ENCODE measurements at regions not wholly inside any gene's neighbourhood (a gene's known extent, or its start where the extent isn't known, plus 50 kb on each side); places are given as distances from the start of the nearest gene placed in this dataset.

- DNase-seq, result no peak
Observed at GRCh38 chr2:57902578-57902977, 144.0 kb upstream of the VRK2 start.

GRCh38 chr2:57906152-57906732 is 140.4 kb upstream of the VRK2 start:
- DNase-seq, result peak; percentile 55

DNA sequence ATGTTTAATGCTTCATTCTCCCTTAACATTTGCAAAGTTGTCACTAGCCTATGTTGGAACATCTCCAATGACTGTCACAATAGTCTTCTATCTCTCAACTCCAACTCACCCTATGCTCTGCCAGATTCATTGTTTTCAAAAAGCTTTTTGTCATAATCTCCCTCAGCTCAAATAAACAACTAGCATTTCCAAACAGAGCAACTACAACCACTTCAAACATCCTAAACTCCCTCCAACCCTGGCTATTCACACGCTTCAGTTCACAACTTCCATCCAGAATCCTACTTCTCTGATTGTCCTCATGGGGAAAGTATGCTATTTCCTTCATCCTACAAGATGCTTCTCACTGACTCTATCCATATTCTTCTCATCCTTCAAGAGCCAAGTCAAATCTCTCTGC is 139.2 kb upstream of the VRK2 start:
- no peak for DNase-seq

GRCh38 chr2:57908736-57909161 is 137.9 kb upstream of the VRK2 start:
- DNase-seq, result no peak

DNA sequence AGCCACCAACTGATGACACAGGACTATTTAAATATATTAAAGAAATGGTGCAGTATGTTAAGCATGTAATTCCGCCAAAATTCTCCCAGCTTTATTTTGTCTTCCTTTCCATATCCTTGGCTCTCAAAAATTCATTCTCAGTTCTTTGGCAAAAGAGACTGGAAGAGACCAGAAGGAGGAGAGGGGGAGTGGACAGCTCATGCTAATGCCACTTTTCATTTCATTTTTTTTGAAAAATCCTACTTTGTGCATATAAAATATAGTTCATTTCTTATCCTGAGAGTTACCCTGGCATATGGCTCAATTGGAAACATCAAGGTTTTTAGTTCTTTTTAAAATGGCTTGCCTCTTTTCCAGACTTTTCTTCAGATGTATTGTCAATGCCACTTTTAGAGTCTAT is 128.5 kb upstream of the VRK2 start:
- DNase-seq, result no peak

DNA sequence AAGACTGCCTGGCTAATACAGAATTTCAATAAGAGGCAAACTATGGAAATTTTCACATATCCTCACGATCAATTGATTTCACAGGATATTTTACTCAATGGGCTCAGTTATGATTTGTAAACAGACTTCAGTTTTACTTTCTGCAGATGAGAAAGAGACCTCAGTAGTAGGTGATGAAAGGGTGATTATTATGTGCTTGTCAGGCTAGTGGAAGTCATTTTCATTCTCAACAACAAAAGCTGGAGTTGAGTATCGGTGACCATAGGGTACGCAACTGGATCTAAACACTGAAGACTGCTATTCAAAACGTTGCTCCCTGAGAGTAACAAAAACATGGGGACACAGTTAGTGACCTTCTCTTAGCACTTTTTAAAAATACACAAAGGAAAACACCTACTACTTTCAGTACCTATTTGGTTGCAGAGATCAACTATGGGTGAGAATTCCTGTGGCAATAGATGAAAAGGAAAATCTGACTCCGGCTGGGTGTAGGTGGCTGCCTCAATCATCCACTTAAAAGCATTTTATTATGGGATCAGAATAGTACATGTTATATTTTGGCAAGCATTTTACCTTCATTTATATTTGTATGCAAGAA is 126.2 kb upstream of the VRK2 start:
- no peak for DNase-seq

- no peak for DNase-seq
Observed at GRCh38 chr2:57934659-57935058, 111.9 kb upstream of the VRK2 start.

DNA sequence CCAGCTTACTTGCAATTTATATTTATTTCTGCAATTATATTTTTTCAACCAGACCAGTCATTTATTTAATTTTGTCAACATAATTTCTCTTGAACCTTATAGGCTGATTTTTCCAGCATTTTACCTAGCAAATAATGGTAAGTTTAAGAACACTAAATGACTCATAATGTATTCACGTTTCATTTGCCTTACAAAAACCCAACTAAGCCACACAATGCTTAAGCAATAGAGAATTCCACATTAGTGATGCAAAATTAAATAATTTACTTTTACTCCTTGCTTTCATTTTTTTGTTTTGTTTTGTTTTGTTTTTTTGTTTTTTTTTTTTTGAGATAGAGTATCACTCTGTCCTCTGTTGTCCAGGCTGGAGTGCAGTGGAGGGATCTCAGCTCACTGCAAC is 110.4 kb upstream of the VRK2 start:
- no peak for DNase-seq

DNA sequence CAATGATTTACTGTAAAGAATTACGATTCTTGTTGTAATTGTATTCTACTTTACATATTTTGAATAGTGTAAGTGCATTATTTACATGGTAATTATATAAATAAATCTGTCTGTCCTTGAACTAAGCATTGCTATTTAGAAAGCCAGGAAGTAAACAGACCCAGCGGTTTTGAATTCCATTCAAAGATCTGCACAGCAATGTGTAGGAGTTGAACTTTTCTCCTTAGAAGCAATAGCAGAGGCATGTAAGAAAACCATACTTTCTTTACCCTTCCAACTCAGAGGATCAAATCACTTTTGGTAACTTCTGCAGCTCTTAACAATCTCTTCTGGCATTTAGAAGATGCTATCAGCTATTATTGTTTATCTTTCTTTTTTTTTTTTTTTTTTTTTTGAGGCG is 109.2 kb upstream of the VRK2 start:
- DNase-seq, result no peak

DNA sequence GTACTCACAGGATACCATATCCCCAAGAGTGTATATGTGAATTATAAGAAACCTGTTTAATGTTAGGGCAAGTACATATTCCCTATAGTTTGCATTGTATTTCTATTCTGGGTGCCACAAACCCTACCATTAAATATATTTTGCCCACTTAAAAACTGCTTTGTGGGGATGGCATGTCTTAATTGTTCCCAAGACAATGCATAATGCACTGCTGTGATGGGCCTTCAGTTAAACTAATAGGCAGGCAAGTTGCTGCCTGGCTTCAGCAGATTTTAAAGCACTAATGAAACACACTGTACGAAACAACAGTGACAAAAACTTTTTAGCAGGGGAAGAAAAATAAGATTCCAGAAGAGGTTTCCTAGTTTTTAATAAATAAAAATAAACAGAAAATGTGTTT is 104.8 kb upstream of the VRK2 start:
- no peak for DNase-seq

GRCh38 chr2:57943315-57943714 is 103.3 kb upstream of the VRK2 start:
- DNase-seq, result no peak

- peak; percentile 32 for DNase-seq
Observed at GRCh38 chr2:57947398-57947797, 99.2 kb upstream of the VRK2 start.

- DNase-seq, result no peak
Observed at GRCh38 chr2:57954020-57954419, 92.6 kb upstream of the VRK2 start.

DNA sequence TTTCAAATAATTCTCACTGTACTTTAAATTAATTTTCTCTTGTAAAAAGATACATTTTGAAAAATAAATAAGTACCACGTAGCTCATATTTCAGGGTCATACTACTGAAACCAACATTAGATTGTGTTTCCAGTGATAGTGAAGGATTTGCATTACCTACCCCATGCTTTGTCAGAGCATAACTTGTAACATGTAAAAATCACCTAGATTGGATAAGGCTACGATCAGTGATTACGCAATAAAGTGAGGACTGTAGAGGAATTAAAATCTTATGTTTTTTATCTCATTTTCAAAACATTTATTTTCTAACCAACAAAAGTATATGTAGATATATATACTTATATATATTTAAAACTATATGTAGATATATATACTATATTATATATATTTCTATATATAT is 89.4 kb upstream of the VRK2 start:
- DNase-seq, result no peak

DNA sequence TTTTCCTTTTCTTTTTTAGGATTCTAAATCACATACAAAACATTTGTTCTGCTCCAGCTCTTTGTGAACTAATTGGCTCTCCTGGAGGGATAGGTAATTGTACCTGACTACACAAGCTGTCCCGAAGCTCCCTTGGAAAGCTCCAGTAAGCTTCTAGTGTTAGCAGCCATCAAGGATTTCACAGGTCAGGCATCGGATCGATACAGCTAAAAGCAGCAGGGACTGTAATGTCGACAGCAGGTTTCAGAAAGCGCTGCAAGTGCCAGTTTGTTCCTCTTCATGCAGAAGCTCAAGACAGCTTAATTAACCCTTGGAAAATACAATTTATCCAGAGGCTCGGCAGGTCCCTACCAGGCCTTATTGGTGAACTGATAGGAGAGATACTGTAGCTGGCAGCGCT is 87.2 kb upstream of the VRK2 start:
- DNase-seq, result no peak

DNA sequence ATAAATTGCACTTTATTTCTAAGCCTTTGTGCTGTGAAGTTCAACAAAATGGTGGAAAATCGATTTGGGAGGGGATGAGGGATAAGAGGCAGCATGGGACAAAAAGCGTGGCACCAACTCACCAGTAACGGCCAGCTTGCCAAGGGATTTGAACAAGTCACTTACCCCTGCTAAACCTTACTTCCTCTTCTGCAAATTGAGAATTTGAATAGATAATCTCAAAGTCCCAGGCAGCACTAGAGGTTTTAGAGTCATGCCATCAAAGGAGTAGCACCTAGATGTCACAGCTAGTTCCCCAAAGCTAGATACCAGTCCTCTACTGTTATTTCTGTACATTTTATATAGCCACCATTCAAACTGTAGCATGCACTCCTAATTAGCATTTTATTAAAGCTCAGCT is 83.7 kb upstream of the VRK2 start:
- no peak for DNase-seq

DNA sequence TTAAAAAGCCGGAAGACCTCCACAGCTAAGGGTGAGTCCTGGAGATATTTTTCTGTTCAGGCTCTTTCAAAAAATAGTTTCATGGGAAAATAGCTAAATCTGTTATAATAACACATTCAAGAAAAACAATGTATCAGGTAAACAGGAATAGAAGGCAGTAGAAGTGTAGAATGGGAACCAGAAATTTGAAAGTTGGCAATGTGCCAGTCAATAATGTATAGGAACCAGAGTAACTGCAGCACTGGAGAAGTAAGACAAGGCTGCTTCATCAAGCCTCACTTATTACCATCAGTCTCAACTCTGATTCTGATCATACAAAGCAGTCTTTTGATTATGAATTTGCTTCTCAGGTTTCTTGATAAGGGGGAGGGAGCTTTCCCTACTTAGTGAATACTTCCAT is 81.4 kb upstream of the VRK2 start:
- DNase-seq, result no peak

GRCh38 chr2:57965961-57966360 is 80.6 kb upstream of the VRK2 start:
- DNase-seq, result no peak

DNA sequence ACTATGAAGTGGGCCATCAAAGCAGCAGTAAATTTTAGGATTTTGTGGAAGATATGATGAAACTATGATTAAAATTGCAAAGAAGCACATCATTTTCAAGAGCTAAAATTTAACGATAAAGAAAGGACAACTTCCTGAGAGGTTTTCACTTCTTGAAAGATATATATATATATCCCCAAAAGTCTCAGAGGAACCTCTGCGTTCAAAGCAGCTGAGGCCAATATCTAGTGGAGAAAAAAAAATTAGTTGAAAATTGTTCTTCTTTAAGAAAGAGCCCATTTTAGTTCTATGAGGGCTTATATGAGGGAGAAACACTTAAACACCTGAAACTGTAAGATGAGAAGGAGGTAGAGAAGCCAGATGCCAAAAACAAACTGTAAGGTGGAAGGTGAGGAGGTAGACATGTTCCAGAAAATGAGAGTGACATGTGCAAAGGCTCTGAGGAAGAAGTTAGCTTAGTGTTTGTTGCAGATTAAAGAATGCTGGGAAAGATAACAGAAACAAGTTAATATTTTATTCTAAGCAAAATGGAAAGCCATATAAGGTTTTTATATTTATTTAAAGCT is 72.9 kb upstream of the VRK2 start:
- no peak for DNase-seq

DNA sequence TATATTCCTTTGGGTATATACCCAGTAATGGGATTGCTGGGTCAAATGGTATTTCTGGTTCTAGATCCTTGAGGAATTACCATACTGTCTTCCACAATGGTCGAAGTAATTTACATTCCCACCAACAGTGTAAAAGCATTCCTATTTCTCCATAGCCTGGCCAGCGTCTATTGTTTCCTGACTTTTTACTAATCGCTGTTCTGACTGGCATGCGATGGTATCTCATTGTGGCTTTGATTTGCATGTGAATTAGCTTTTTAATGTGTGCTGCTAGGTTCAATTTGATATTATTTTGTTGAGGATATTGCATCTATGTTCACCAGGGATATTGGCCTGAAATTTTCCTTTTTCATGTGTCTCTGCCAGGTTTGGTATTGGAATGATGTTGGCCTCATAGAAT is 67.4 kb upstream of the VRK2 start:
- no peak for DNase-seq

DNA sequence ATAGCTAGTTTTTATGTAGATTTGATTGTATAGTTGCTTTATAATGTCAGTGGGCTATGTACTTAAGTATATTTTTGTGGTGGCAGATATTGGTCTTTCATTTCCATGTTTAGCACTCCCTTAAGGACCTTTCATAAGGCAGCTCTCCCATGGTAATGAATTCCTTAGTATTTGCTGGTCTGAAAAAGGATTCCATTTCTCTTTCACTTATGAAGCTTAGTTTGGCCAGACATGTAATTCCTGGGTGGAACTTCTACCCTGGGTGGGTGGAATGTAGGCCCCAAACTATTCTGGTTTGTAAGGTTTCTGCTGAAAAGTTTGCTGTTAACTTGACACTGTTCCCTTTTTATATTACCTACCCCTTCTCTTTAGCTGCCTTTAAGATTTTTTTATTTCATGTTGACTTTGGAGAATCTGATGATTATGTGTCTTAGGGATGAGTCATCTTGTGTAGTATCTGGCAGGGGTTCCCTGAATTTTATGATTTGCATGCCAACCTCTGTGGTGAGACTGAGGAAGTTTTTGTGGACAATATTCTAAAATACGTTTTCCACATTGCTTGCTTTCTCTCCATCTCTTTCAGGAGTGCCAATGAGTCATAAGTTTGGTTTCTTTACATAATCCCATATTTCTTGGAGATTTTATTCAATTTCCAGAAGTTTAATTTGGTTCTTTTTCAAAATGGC is 65.4 kb upstream of the VRK2 start:
- DNase-seq, result no peak

DNA sequence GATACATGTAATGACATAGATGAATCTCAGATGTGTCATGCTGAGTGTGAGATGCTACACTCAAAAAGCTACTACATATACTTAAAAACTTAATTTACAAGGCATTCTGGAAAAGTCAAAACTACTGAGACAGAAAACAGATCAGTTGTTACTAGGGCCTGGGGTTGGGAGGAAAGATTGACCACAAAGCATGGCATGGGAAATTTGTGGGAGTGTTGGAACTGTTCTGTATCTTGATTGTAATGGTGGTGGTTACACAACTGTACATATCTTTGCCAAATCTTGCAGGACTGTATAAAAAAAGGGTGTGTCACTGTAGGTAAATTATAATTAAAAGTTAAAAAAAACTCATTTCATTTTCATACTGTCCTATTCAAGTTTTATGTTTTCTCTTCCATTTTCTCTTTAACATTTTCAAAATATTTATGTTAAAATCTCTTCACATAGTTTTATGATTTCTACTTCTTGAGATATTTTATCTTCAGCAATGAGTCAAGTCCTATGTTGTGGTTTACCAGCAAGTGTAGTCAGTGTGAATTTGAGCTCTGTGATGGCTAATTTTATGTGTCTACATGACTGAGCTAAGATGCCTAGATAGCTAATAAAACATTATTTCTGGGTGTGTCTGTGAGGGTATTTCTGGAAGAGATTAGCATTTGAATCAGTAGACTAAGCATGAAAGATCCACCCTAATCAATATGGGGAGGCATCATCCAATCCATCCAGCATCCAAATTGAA is 58.6 kb upstream of the VRK2 start:
- no peak for DNase-seq

GRCh38 chr2:57990118-57990725 is 56.4 kb upstream of the VRK2 start:
- DNase-seq, result no peak

Data from NCI-H1694 (cell line).